CD1c-positive myeloid dendritic cell (primary cell): ENCODE measurements at regions not wholly inside any gene's neighbourhood (a gene's known extent, or its start where the extent isn't known, plus 50 kb on each side); places are given as distances from the start of the nearest gene placed in this dataset.

Source experiments
- DNase-seq: peaks from one replicate; pipeline ENCODE4 v3.0.0-alpha.2; 2016; ENCODE audit errors: extremely low spot score

DNA sequence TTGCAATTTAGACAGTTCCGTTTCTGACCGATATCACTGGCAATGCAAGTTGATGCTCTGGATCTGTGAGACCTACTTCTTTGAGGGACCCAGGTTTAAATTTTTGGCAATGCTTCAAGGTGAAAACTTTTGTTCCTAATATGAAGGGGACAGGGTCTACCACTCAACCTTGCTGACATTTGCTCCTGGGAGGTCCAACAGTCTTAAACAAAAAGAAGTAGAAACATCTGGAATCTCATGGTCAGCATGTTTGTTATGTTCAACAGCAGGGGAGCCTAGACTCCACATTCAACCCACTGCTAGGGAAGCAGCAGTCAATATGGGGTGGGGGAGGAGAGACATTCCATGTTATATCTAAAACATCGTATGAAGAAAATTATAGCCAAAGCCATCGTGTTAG, 196.4 kb downstream of the SIM1 start:
- no peak for DNase-seq

DNA sequence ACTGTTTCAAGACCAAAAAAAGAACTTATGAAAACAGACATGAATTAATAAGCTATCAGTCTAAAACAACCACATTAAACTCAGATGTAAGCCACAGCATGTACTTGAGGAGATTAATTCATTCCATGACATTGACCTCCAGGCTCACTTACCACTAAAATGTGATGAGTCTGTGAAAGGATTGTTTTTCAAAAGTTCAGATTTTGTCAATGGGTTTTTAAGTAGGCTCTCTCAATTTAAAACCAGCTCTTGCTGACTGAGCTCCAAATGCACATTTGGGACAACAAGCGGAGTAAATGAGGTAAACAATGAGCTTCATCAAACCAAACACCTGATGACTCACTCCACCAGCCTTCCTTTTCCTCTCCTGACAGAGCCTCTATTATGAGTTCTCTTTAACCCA, 197.0 kb downstream of the SIM1 start:
- DNase-seq: no peak

DNA sequence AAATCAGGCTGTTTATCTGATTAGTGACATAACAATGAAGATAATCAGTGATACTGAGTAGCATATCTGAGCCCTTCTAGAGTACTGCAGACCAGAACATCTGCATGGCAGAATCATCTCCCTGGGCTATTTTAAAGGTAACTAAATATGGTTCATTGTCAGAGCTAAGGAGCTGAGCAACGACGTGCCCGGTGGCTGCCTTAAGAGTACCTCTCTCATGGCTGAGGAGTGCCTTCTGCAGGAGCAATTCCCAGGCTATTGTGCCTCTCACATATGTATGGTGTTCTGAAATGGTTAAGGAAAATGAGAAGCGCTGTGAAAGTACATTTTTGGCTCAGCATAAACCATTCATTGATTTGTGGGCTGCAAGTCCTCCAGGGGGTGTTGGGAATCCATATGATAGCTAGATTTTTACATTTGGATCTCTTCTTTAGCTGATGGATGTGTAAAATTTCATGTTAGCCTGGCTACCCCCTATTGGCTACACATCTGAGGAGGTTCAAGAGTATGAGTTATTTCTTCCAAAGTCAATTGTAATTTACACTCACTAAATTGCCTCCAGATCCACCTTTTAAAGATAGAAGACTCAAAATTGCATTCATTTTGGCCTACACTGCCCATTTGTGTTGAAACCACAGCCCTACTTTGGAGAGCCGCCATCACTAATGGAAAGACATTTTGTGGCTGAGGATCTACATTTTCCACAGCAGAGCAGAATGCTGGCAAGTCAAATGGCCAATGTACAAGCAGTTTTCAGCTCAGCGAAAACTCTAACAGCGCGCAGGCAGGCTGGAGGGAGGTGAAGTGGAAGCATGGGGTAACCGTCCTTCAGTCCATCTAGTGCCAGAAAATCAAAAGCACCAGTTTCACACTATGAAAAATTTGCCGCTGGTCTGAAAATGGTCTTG, 198.0 kb downstream of the SIM1 start:
- DNase-seq: no peak

- DNase-seq: no peak
These were observed 202.6 kb downstream of the SIM1 start for GRCh38 chr6:100262086-100262485.

GRCh38 chr6:100261486-100261885, 203.2 kb downstream of the SIM1 start:
- no peak for DNase-seq

DNA sequence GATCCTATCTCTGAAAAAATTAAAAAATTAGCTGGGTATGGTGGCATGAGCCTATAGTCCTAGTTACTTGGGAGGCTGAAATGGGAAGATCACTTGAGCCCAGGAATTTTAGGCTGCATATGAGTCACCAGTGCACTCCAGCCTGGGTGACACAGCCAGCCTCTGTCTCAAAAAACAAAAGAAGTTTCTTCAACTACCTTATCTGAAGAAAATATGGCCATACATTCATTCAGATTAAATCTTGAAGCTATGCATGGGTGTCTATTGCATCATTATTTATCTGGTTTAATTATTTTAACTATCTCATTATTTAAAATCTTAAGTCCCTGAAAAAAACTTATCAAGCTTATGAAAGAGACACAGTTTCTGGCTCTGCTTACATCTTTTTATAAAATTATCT, 204.1 kb downstream of the SIM1 start:
- DNase-seq: no peak

DNA sequence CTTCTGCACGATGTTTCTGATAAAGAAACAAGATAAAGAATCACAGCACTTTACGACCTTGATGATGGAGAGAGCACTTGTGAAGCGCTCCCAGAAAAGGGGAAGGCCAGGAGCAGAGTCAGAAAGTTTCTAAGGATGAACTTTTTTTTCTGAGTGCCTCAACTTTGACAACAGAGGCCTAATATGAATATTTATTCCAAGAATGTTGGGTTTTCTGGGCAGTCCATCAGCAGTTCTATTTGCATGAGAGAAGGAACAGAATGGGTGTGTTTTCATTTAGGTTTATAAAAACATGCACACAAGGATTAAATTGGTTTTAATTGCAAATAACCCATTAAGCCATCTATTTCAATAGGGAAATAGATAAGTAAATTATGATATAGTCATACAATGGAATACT, 204.9 kb downstream of the SIM1 start:
- DNase-seq: no peak

- DNase-seq: no peak
These were observed 206.0 kb downstream of the SIM1 start for GRCh38 chr6:100258752-100259151.

DNA sequence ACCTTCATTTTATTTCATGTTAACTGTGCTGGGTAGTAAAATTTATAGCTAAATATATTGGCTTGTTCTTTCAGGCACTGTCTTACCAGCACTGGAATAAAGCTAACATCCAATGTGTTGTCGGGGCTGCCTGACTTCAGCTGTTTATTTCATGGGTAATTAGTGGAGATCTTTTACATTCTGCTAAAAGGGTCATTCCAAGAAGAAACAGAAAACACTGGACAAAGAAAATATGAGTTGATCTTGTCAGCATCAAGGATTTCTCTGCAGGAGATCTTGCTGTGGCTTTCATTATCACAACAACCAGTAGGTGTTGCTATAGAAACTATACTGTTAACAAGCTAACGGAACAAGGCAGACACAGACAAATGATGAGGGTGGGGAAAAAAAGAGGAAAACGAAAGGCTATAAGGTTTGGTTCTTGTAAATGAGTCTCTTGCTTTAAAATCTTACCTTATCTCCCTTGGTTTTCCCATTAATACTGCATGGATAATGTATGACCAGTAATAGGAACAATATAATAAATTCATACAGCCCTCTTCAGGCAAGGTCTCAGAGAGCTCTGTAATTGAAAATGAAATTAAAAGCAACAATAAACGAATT, 206.8 kb downstream of the SIM1 start:
- DNase-seq: no peak

GRCh38 chr6:100255701-100256100, 209.0 kb downstream of the SIM1 start:
- DNase-seq: no peak

DNA sequence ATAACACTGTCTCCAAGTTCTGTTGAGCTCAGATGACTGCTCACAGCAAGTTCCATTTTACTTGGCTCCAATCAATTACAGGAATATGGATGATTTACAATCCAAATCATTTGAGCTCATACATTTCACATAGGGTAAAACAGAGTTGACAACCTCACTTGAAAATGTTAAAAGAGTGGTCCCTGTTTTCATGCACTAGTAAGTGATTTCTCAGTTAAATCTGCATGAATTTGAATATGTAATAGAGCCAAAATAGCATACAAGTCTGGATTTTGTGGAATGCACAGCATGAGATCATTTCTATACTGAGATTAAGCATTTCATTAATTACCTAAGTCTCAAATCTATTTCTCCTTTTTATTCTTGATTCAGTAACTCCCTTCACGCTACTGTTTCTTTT, 217.6 kb downstream of the SIM1 start:
- no peak for DNase-seq

GRCh38 chr6:100246206-100246605, 218.5 kb downstream of the SIM1 start:
- DNase-seq: no peak

GRCh38 chr6:100240798-100241197, 223.9 kb downstream of the SIM1 start:
- no peak for DNase-seq

DNA sequence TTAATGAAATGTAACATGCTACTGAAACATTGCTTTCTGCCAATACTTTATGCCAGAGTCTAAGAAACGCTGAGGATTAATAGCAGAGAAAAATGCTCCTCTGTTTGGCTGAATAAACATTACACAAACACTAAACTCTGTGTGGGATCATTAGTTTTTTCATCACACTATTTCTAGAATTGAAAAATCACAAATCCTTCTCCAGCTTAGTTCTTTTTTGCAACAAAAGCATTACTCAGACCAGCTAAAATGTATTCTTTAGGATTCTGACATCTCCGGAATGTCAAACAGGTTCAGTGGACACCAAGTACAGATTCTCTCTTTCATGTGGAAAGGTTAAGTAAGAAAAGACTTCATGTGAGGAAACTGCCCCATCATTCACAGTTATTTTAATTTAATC, 226.9 kb downstream of the SIM1 start:
- DNase-seq: no peak

GRCh38 chr6:100236389-100236788, 228.3 kb downstream of the SIM1 start:
- no peak for DNase-seq

GRCh38 chr6:100235631-100236030, 229.1 kb downstream of the SIM1 start:
- DNase-seq: no peak

- DNase-seq: no peak
These were observed 230.1 kb downstream of the SIM1 start for GRCh38 chr6:100234625-100235024.

GRCh38 chr6:100232781-100233573, 231.7 kb downstream of the SIM1 start:
- DNase-seq: no peak

DNA sequence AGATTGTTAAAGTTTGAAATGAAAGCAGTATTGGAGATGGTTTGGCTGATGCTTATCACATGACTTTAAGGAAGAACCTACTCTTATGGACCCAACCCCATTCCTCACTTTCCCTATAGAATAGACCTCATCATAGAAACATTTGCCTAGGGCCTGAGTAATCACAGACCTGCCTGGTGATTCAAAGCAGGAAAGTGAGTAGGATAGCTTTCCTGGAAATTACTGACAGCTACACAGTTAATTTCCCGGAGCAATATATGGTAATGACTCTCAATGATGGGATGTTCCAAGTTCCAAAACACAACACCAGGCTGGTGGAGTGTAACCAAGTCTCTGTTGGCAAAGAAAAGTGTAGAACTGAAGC, 233.8 kb downstream of the SIM1 start:
- DNase-seq: no peak

- no peak for DNase-seq
These were observed 234.4 kb downstream of the SIM1 start for GRCh38 chr6:100230115-100230952.

GRCh38 chr6:100229512-100229911, 235.2 kb downstream of the SIM1 start:
- DNase-seq: no peak
